GM18861 (cell line): ENCODE measurements at regions not wholly inside any gene's neighbourhood (a gene's known extent, or its start where the extent isn't known, plus 50 kb on each side); places are given as distances from the start of the nearest gene placed in this dataset.

Experiments
- ATAC-seq: cut with Tn5 transposase; IDR thresholded peaks from one replicate; pipeline ENCODE4 v1.9.1; 2021; ENCODE audit not compliant: unreplicated experiment

DNA sequence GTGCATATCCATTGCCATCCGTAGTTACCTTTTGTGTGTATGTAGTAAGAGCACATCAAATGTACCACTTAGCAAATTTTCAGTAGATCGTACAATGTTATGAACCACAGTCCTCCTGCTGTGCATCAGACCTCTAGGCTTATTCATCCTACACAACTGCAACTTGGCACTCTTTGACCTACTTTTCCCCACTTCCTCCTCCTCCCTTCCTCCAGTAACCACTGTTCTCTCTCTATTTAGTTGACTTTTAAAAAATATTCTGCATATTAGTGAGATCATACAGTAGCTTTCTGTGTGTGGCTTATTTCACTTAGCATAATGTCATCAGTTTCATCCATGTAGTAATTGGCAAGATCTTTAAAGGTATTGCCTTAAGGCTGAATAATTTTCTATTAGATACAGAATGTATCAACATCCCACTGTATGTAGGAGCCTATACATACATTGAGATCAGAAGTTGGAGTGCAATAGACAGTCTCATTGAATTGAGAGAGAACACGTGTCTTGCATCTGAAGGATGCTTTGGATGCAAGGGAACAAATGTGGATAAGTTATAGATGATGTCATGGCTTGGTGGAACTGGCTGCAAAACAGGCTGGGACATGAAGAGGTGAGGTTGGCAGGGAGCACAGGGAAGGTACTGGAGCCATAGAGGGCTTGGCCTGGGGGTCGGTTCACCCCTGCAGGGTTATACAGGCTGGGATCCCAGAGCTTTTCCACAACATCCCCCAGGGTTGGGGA lies 83.0 kb upstream of the FAM180A start:
- no peak for ATAC-seq

DNA sequence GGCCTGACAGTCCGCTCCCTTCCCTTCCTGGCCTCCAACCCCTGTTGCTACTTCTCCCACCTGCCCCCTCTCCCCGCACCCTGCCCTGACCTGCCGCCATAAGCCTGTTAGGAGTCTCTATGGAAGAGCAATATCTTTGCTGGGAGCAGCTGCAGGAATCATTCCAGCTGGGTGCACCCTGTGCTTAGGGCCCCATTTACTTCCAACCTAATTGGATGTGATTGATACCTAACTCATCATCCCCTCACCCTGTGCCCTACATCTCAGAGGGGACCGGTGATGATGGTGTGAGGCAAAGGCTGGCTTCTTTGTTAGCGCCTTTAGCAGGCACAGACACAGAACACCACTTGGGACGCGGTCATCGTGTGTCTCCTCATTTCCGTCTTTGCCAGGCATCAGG lies 80.0 kb upstream of the FAM180A start:
- no peak for ATAC-seq

- ATAC-seq, result no peak
These were observed 78.8 kb upstream of the FAM180A start for GRCh38 chr7:135827391-135827790.

DNA sequence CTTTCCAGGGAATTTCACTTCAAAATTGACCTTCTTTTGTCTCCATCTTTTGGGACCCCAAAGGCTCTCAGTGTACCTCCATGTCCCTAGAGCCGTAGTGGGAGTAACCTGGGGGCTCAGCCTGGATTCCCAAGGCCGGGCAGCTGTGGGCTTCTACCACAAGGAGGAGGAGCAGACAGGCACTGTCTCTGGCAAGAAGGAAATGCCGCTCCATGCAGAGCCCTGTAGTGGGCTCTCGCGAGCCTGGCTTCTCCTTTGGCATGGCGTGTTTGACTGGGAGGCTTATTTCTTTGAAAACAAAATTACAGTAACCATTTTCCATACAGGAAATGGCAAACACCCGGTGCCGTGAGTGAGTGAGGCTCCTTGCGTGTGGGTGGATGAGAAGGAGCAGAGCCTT lies 76.8 kb upstream of the FAM180A start:
- no peak for ATAC-seq

DNA sequence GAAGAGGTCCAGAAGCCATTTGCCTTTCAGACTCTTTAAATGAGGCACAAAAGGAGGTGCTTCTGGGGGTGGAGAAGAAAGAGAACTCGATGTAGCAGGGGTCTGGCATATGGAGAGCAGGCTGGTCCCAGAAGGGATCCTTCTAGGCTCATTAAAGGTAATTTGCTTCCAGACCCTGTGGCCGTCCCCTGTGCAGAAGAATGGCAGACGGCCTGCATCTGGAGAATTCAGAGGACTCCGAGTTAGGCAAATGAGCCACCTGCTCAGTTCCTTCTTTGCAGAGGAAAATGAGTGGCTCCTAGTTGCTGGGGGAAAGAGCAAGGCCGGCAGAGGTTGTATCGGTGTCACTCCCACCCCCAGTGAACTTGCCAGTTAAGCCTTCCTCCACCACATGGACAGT lies 73.8 kb upstream of the FAM180A start:
- ATAC-seq, result no peak

DNA sequence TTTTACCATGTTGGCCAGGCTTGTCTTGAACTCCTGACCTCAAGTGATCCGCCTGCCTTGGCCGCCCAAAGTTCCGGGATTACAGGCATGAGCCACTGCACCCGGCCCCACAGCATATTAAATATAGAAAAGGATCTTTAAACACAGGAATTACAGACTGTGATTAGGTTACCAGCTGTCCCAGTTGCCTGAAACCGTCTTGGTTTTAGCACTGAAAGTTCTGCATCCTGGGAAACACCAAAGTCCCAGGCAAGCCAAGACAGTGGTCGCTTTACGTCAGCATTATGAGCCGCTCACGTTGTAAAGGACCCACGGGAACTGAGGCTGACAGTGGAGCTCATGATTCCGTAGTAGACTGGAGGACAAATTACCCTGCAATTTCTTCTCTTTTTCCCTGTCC lies 69.0 kb upstream of the FAM180A start:
- no peak for ATAC-seq

- ATAC-seq, result no peak
These were observed 66.4 kb upstream of the FAM180A start for GRCh38 chr7:135815033-135815432.

DNA sequence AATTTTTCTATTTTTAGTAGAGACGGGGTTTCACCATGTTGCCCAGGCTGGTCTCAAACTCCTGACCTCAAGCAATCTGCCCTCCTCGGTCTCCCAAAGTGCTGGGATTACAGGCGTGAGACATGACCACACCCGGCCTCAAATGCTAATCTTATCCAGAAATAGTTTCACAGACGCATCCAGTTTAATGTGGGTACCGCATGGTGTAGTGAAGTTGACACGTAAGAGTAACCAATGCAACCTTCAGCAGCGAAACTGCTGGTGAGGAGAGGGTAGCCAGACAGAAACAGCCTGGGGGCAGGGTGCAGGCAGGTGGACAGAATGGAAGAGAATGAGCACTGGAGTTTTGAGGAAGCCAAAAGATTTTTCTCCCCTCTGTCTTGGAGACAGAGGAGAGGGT lies 63.5 kb upstream of the FAM180A start:
- ATAC-seq, result no peak

GRCh38 chr7:135811506-135811905 lies 62.9 kb upstream of the FAM180A start:
- ATAC-seq, result no peak

DNA sequence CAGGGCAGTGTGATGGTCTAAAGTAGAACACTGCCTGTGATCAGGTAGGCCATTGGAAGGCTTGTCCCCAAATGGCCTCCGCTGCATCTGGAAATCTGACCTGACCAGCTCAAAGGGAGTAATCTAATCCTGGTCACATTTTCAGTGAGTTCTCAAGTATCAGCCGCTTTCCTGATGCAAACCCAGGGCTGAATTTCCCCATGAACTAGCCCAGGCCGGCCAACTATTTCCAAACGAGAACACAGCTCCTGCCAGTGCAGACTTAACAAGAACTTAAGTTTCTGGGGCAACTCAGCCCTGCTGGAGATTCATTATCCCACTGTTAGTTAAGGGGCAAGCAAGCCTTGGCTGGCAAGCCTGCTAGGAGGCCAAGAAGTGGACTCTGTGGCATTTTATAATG lies 59.6 kb upstream of the FAM180A start:
- ATAC-seq, result no peak

DNA sequence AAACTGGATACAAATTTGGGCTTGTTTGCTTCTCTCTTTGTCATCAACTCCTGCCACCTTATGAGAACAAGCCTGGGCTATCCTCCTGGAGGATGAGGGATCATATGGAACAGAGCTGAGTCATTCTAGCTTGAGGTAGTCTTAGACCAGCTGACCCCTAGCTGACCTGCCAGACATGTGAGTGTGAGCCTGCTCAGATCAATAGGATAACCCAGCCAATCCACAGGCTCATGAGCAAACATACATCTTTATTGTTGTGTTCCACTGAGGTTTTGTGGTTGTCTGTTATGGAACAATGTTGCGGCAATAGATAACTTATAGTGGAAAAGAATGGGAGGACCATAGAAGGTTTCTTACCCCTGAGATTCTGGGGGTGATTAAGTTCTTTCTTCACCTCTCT lies 54.5 kb upstream of the FAM180A start:
- ATAC-seq, result no peak

GRCh38 chr7:135802697-135803096 lies 54.1 kb upstream of the FAM180A start:
- ATAC-seq, result no peak

GRCh38 chr7:135801877-135802276 lies 53.3 kb upstream of the FAM180A start:
- ATAC-seq, result no peak

GRCh38 chr7:135801045-135801693 lies 52.6 kb upstream of the FAM180A start:
- ATAC-seq, result peak; percentile 79

GRCh38 chr7:135800560-135800959 lies 51.9 kb upstream of the FAM180A start:
- no peak for ATAC-seq

GRCh38 chr7:135799881-135800280 lies 51.3 kb upstream of the FAM180A start:
- no peak for ATAC-seq
